ENCODE measurements at regions not wholly inside any gene's neighbourhood (a gene's known extent, or its start where the extent isn't known, plus 50 kb on each side); places are given as distances from the start of the nearest gene placed in this dataset.

- intact Hi-C loops (cut with micrococcal nuclease): no loop called here
- H3K9ac ChIP-seq (ENCODE audit: low read length): no peak overlapping the region
- Mint-ChIP-seq H3K9me3 (ENCODE audit: insufficient read depth) (no peaks in the 10 kb centered on the region), H3K4me1 (no peaks in the 10 kb centered on the region), H3K4me3 (no peak overlapping the region), H3K27ac (no peak overlapping the region), H3K27me3 (no peaks in the 10 kb centered on the region)
- H2AFZ ChIP-seq (ENCODE audit: insufficient read depth, low read depth, low read length, poor library complexity, severe bottlenecking): no peak overlapping the region
- no peak overlapping the region for H3K27ac ChIP-seq (ENCODE audit: low read length in 2 of 2)
- ChIA-PET CTCF (no interaction called here), POLR2A (no interaction called here)
- peaks cover 0 to 2% (median 0%) of the 10 kb centered on the region in 4 experiments for H3K27me3 ChIP-seq (replicated peaks in 1 of 4; ENCODE audit: control extremely low read depth in 1 of 4, control insufficient read depth in 3 of 4, insufficient read depth in 4 of 4, low read length in 3 of 4)
- no peak for DNase-seq
- H3K9me3 ChIP-seq (ENCODE audit: control extremely low read depth in 1 of 3, control insufficient read depth in 2 of 3, insufficient read depth in 1 of 3, low read length in 2 of 3): peaks cover 0 to 8% (median 0%) of the 10 kb centered on the region in 3 donors
- no peaks in the 10 kb centered on the region for H3K4me1 ChIP-seq (ENCODE audit: control insufficient read depth in 2 of 2, insufficient read depth in 2 of 2, low read length in 2 of 2)
- no peaks in the 10 kb centered on the region for H3K36me3 ChIP-seq (replicated peaks in 1 of 2; ENCODE audit: control extremely low read depth in 1 of 2, control insufficient read depth in 1 of 2, extremely low read depth in 1 of 2, insufficient read depth in 2 of 2, low read length in 1 of 2)
- ATAC-seq (ENCODE audit: low read depth): no peak
- no peaks in the 10 kb centered on the region for H4K20me1 ChIP-seq (ENCODE audit: control insufficient read depth, insufficient read depth, low read length, poor library complexity, severe bottlenecking)
- WGBS (ENCODE audit: insufficient coverage): 95% methylated on average over 4 of the region's 4 CpGs
- no peak overlapping the region for H3K4me3 ChIP-seq (ENCODE audit: control extremely low read depth in 1 of 5, extremely low read depth in 1 of 5, insufficient read depth in 1 of 5, low read depth in 2 of 5, low read length in 4 of 5)
- no peak overlapping the region for H3K4me2 ChIP-seq (replicated peaks; ENCODE audit: low read depth, low read length, poor library complexity, severe bottlenecking)
- no peaks in the 10 kb centered on the region for H3K79me2 ChIP-seq (ENCODE audit: control insufficient read depth, insufficient read depth, low read length)
- no peak for TF ChIP-seq CTCF (IDR thresholded peaks at IDR 0.05)
- TF ChIP-seq EZH2 (IDR thresholded peaks at IDR 0.05; ENCODE audit: borderline replicate concordance, insufficient read depth, low read depth, low read length, poor library complexity, severe bottlenecking): no peak
Measured at GRCh38 chr6:100138346-100139022, 144.5 kb upstream of the MCHR2 start.

GRCh38 chr6:100137759-100138158, 143.7 kb upstream of the MCHR2 start:
- Histone ChIP-seq H3K9me3 (ENCODE audit: control extremely low read depth in 1 of 3, control insufficient read depth in 2 of 3, insufficient read depth in 1 of 3, low read length in 2 of 3) (peaks cover 0 to 8% (median 0%) of the 10 kb centered on the region in 3 donors), H3K27ac (ENCODE audit: low read length in 2 of 2) (no peak overlapping the region), H4K20me1 (ENCODE audit: control insufficient read depth, insufficient read depth, low read length, poor library complexity, severe bottlenecking) (no peaks in the 10 kb centered on the region), H3K9ac (ENCODE audit: low read length) (no peak overlapping the region), H3K27me3 (replicated peaks in 1 of 4; ENCODE audit: control extremely low read depth in 1 of 4, control insufficient read depth in 3 of 4, insufficient read depth in 4 of 4, low read length in 3 of 4) (peaks cover 0 to 2% (median 0%) of the 10 kb centered on the region in 4 experiments), H3K36me3 (replicated peaks in 1 of 2; ENCODE audit: control extremely low read depth in 1 of 2, control insufficient read depth in 1 of 2, extremely low read depth in 1 of 2, insufficient read depth in 2 of 2, low read length in 1 of 2) (no peaks in the 10 kb centered on the region), H3K4me2 (replicated peaks; ENCODE audit: low read depth, low read length, poor library complexity, severe bottlenecking) (no peak overlapping the region), H3K79me2 (ENCODE audit: control insufficient read depth, insufficient read depth, low read length) (no peaks in the 10 kb centered on the region), H3K4me3 (ENCODE audit: control extremely low read depth in 1 of 5, extremely low read depth in 1 of 5, insufficient read depth in 1 of 5, low read depth in 2 of 5, low read length in 4 of 5) (no peak overlapping the region), H2AFZ (ENCODE audit: insufficient read depth, low read depth, low read length, poor library complexity, severe bottlenecking) (no peak overlapping the region), H3K4me1 (ENCODE audit: control insufficient read depth in 2 of 2, insufficient read depth in 2 of 2, low read length in 2 of 2) (no peaks in the 10 kb centered on the region)
- TF ChIP-seq EZH2 (IDR thresholded peaks at IDR 0.05; ENCODE audit: borderline replicate concordance, insufficient read depth, low read depth, low read length, poor library complexity, severe bottlenecking) (no peak), CTCF (IDR thresholded peaks at IDR 0.05) (no peak)
- no peak for ATAC-seq (ENCODE audit: low read depth)
- Mint-ChIP-seq H3K27ac (no peak overlapping the region), H3K4me3 (no peak overlapping the region), H3K9me3 (ENCODE audit: insufficient read depth) (no peaks in the 10 kb centered on the region), H3K27me3 (no peaks in the 10 kb centered on the region), H3K4me1 (no peaks in the 10 kb centered on the region)
- intact Hi-C loops (cut with micrococcal nuclease): no loop called here
- 100% methylated on average over 2 of the region's 2 CpGs for WGBS (ENCODE audit: insufficient coverage)
- POLR2A ChIA-PET: no interaction called here
- DNase-seq: no peak
- CTCF ChIA-PET: no interaction called here
